ACHN (cell line): ENCODE measurements at regions not wholly inside any gene's neighbourhood (a gene's known extent, or its start where the extent isn't known, plus 50 kb on each side); places are given as distances from the start of the nearest gene placed in this dataset.
"Not testable (repeated sequence)": the region's sequence is repeated elsewhere in the genome, so short reads cannot be mapped to it uniquely, and the experiment has no call there.

Experiments
- DNase-seq: peaks from one replicate; pipeline ENCODE4 v3.0.0-alpha.2; 2015
- in situ Hi-C: cut with HindIII; loops from 2 replicates; pipeline ENCODE4 v1.10.0; 2017; ENCODE audit warnings: low sequenced_read_pairs, low pct_ligation_motif_present, low pct_unique_long_range_greater_than_20kb

- DNase-seq: no peak
- in situ Hi-C loops: no loop called here
Observed at GRCh38 chr6:100093405-100093804, 99.4 kb upstream of the MCHR2 start.

- in situ Hi-C loops: no loop called here
- DNase-seq: peak; percentile 6
Observed at GRCh38 chr6:100088009-100088408, 94.0 kb upstream of the MCHR2 start.

GRCh38 chr6:100084991-100085364 lies 91.0 kb upstream of the MCHR2 start:
- in situ Hi-C loops: no loop called here
- DNase-seq: no peak

GRCh38 chr6:100084316-100084990 lies 90.4 kb upstream of the MCHR2 start:
- in situ Hi-C loops: no loop called here
- no peak for DNase-seq

- in situ Hi-C loops: no loop called here
- peak; percentile 61 for DNase-seq
Observed at GRCh38 chr6:100078509-100078908, 84.5 kb upstream of the MCHR2 start.

GRCh38 chr6:100065348-100065747 lies 71.3 kb upstream of the MCHR2 start:
- in situ Hi-C loops: no loop called here
- DNase-seq: no peak

- no peak for DNase-seq
- in situ Hi-C loops: no loop called here
Observed at GRCh38 chr6:100062621-100063020, 68.6 kb upstream of the MCHR2 start.

- in situ Hi-C loops: no loop called here
Observed at GRCh38 chr6:100057941-100058340, 63.9 kb upstream of the MCHR2 start.

GRCh38 chr6:100050550-100050949 lies 56.5 kb upstream of the MCHR2 start:
- in situ Hi-C loops: no loop called here

More at GRCh38 chr6:100057941-100058340, 63.9 kb upstream of the MCHR2 start:
- no peak for DNase-seq

GRCh38 chr6:100043961-100044360 lies 49.9 kb upstream of the MCHR2 start:
- in situ Hi-C loops: not testable (repeated sequence)

More at GRCh38 chr6:100050550-100050949, 56.5 kb upstream of the MCHR2 start:
- no peak for DNase-seq

More at GRCh38 chr6:100043961-100044360, 49.9 kb upstream of the MCHR2 start:
- DNase-seq: not testable (repeated sequence)
